ENCODE measurements at regions not wholly inside any gene's neighbourhood (a gene's known extent, or its start where the extent isn't known, plus 50 kb on each side); places are given as distances from the start of the nearest gene placed in this dataset.

DNA sequence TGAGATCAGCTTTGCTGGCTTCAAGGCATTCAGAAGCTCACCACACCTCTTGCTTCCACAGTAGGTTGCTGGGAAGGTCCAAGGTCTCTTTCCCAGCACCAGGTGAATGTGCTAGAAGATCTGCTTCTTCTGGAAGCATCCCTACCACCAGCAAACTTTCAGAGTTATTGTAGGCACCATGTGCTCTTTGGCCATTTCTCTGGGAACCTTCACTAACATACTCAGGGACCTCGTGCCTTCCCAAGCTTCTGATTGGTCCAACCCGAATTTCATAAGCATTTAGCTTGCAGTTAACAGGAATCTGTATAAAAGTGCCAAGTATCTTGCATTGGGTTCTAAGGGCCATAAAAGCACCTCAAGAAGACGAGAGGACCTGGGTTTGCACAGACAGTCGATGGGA lies 86.5 kb upstream of the ARL4C start (continued):
- TF ChIP-seq, protein P1, sequence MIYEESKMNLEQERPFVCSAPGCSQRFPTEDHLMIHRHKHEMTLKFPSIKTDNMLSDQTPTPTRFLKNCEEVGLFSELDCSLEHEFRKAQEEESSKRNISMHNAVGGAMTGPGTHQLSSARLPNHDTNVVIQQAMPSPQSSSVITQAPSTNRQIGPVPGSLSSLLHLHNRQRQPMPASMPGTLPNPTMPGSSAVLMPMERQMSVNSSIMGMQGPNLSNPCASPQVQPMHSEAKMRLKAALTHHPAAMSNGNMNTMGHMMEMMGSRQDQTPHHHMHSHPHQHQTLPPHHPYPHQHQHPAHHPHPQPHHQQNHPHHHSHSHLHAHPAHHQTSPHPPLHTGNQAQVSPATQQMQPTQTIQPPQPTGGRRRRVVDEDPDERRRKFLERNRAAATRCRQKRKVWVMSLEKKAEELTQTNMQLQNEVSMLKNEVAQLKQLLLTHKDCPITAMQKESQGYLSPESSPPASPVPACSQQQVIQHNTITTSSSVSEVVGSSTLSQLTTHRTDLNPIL (CRISPR knock-in tag; IDR thresholded peaks at IDR 0.05; ENCODE audit: low read depth), result no peak
- no peak for TF ChIP-seq ZNF565 (CRISPR knock-in tag; conservative IDR thresholded peaks at IDR 0.05; ENCODE audit: low read depth)
- TF ChIP-seq RARB (CRISPR knock-in tag; IDR thresholded peaks at IDR 0.05), result no peak

DNA sequence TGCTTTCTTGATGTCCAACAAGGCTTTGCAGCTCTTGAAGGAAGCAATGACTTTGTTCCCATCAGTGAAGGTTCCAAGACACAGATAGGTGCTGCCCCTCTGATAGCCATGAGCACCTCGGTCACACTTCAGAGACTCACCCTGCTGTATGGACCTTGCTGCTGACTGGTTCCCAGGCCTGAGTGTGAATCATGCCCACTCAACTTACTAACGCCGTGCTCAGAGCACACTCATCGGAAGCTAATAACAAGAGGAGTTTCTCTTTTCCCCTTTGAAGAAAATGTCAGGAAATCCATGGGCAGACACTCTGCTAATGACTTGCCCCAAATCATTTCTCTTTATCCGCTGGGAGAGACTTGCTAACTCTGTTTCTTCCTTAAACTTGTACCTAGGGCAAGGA lies 83.8 kb upstream of the ARL4C start:
- no peak for ATAC-seq

DNA sequence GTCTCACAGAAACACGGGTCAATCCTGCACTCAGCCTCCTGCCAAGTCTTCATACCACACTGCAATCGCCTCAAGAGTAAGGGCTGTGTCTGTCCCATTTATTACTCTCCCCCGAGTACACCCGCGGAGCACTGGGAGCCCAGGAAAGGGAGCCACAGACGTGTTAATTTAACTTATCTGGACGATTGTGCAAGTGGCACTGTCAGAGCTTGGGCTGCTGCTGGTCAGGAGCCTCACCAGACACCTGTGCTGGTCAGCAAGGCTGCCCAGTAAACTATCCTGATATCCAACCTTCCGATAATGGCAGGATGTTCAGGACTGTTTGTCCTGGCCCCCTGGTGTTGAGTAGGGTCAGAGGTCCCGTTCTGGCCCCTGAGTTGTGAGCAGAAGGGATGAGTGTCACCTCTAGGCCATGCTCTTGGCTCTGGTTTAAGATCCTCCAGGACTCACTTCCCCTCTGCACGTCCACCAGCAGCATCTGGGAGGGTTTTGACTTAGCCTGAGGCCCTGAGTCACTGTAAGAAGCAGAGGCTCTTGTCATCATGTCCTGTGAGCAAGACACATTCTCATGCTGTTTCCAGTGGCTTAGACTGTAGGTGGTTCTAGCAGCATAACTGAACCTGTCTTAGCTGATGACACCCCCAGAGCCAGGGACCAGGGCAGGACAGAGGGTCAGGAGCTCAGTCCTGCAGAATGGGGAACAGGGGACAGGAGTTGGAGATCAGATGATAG lies 82.5 kb upstream of the ARL4C start:
- no peak; the same call in 2 of the 3 replicates for ATAC-seq
- TF ChIP-seq, protein P2, sequence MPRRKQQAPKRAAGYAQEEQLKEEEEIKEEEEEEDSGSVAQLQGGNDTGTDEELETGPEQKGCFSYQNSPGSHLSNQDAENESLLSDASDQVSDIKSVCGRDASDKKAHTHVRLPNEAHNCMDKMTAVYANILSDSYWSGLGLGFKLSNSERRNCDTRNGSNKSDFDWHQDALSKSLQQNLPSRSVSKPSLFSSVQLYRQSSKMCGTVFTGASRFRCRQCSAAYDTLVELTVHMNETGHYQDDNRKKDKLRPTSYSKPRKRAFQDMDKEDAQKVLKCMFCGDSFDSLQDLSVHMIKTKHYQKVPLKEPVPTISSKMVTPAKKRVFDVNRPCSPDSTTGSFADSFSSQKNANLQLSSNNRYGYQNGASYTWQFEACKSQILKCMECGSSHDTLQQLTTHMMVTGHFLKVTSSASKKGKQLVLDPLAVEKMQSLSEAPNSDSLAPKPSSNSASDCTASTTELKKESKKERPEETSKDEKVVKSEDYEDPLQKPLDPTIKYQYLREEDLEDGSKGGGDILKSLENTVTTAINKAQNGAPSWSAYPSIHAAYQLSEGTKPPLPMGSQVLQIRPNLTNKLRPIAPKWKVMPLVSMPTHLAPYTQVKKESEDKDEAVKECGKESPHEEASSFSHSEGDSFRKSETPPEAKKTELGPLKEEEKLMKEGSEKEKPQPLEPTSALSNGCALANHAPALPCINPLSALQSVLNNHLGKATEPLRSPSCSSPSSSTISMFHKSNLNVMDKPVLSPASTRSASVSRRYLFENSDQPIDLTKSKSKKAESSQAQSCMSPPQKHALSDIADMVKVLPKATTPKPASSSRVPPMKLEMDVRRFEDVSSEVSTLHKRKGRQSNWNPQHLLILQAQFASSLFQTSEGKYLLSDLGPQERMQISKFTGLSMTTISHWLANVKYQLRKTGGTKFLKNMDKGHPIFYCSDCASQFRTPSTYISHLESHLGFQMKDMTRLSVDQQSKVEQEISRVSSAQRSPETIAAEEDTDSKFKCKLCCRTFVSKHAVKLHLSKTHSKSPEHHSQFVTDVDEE (CRISPR knock-in tag; IDR thresholded peaks at IDR 0.05), result no peak
- TF ChIP-seq, protein P3, sequence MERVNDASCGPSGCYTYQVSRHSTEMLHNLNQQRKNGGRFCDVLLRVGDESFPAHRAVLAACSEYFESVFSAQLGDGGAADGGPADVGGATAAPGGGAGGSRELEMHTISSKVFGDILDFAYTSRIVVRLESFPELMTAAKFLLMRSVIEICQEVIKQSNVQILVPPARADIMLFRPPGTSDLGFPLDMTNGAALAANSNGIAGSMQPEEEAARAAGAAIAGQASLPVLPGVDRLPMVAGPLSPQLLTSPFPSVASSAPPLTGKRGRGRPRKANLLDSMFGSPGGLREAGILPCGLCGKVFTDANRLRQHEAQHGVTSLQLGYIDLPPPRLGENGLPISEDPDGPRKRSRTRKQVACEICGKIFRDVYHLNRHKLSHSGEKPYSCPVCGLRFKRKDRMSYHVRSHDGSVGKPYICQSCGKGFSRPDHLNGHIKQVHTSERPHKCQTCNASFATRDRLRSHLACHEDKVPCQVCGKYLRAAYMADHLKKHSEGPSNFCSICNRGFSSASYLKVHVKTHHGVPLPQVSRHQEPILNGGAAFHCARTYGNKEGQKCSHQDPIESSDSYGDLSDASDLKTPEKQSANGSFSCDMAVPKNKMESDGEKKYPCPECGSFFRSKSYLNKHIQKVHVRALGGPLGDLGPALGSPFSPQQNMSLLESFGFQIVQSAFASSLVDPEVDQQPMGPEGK (CRISPR knock-in tag; IDR thresholded peaks at IDR 0.05; ENCODE audit: borderline replicate concordance), result no peak
- TF ChIP-seq ZC3H10 (CRISPR knock-in tag; IDR thresholded peaks at IDR 0.05) (no peak), SNAI2 (CRISPR knock-in tag; IDR thresholded peaks at IDR 0.05) (no peak)

More for the DNA sequence above, 83.8 kb upstream of the ARL4C start:
- TF ChIP-seq ZNF565 (CRISPR knock-in tag; conservative IDR thresholded peaks at IDR 0.05; ENCODE audit: low read depth), result no peak
- TF ChIP-seq OSR1 (CRISPR knock-in tag; IDR thresholded peaks at IDR 0.05), result no peak
- TF ChIP-seq, protein P4, sequence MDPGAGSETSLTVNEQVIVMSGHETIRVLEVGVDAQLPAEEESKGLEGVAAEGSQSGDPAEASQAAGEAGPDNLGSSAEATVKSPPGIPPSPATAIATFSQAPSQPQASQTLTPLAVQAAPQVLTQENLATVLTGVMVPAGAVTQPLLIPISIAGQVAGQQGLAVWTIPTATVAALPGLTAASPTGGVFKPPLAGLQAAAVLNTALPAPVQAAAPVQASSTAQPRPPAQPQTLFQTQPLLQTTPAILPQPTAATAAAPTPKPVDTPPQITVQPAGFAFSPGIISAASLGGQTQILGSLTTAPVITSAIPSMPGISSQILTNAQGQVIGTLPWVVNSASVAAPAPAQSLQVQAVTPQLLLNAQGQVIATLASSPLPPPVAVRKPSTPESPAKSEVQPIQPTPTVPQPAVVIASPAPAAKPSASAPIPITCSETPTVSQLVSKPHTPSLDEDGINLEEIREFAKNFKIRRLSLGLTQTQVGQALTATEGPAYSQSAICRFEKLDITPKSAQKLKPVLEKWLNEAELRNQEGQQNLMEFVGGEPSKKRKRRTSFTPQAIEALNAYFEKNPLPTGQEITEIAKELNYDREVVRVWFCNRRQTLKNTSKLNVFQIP (CRISPR knock-in tag; IDR thresholded peaks at IDR 0.05; ENCODE audit: borderline replicate concordance, low read depth), result no peak
- TF ChIP-seq GLIS3 (CRISPR knock-in tag; IDR thresholded peaks at IDR 0.05), result no peak
- TF ChIP-seq, protein P1 (CRISPR knock-in tag; IDR thresholded peaks at IDR 0.05; ENCODE audit: low read depth), result no peak
- TF ChIP-seq, protein P3 (CRISPR knock-in tag; IDR thresholded peaks at IDR 0.05; ENCODE audit: borderline replicate concordance), result no peak
- no peak for TF ChIP-seq ESRRG (CRISPR knock-in tag; IDR thresholded peaks at IDR 0.05)
- TF ChIP-seq, protein P2 (CRISPR knock-in tag; IDR thresholded peaks at IDR 0.05), result no peak
- no peak for TF ChIP-seq CSDC2 (CRISPR knock-in tag; IDR thresholded peaks at IDR 0.05)
- no peak for TF ChIP-seq TCF4 (CRISPR knock-in tag; IDR thresholded peaks at IDR 0.05; ENCODE audit: borderline replicate concordance)
- no peak for TF ChIP-seq ZNF8 (CRISPR knock-in tag; IDR thresholded peaks at IDR 0.05)
- TF ChIP-seq ZC3H10 (CRISPR knock-in tag; IDR thresholded peaks at IDR 0.05), result no peak
- TF ChIP-seq SNAI2 (CRISPR knock-in tag; IDR thresholded peaks at IDR 0.05), result no peak
- no peak for TF ChIP-seq ZFP30 (CRISPR knock-in tag; IDR thresholded peaks at IDR 0.05)
- TF ChIP-seq PPARA (CRISPR knock-in tag; IDR thresholded peaks at IDR 0.05; ENCODE audit: borderline replicate concordance), result no peak
- TF ChIP-seq, protein P5, sequence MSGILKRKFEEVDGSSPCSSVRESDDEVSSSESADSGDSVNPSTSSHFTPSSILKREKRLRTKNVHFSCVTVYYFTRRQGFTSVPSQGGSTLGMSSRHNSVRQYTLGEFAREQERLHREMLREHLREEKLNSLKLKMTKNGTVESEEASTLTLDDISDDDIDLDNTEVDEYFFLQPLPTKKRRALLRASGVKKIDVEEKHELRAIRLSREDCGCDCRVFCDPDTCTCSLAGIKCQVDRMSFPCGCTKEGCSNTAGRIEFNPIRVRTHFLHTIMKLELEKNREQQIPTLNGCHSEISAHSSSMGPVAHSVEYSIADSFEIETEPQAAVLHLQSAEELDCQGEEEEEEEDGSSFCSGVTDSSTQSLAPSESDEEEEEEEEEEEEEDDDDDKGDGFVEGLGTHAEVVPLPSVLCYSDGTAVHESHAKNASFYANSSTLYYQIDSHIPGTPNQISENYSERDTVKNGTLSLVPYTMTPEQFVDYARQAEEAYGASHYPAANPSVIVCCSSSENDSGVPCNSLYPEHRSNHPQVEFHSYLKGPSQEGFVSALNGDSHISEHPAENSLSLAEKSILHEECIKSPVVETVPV (CRISPR knock-in tag; IDR thresholded peaks at IDR 0.05), result no peak
- no peak for TF ChIP-seq BACH2 (CRISPR knock-in tag; IDR thresholded peaks at IDR 0.05; ENCODE audit: borderline replicate concordance)

All from SK-N-SH treated with all-trans-retinoic acid at 6 μM for 48 hours (cell line).